Hematopoietic multipotent progenitor cell treated with erythropoietin and hydrocortisone succinate and interleukin-3 and kit ligand, for 15 days (in vitro differentiated cells): ENCODE measurements at regions not wholly inside any gene's neighbourhood (a gene's known extent, or its start where the extent isn't known, plus 50 kb on each side); places are given as distances from the start of the nearest gene placed in this dataset.

ENCODE experiments used
- DNase-seq: peaks from one replicate; pipeline ENCODE4 v3.0.0-alpha.2; 2015; ENCODE audit warnings: low spot score

DNA sequence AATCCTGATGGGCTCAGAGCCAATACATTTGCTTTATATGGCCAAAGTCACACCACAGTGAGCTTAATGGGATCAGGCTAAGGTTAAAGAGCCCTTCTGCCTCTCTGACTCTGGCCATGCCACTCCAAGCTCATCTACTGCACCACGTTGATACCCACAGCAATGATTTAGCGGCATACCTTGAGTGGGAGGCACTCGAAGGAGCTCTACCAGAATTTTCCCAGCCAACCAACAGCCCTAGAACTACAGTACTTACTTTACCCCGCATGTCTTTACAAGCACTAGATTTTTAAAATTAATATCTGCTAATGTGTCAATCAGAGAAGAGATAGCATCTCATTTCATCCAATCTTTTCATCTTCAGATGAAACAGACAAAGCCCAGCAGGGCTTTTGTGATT is 300.5 kb downstream of the GRIN2B start:
- DNase-seq = no peak

DNA sequence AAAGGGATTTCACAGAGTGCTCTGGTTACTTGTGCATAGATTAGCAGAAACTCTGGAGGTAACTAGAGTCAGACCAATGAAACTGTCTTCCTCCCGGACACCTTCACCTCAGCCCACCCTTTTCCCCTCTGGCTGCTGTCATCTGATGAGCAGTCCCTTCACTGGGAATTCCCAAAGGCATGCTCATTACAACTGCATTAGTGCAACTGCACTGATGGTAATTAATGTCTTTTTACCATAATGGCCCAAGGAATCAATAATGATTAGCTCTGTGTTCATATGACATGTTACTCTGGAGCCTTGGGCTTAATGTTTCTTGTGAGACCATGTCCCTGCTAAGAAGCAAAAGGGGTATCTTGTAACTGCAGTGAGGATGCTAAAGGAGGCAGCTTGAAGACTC is 304.5 kb downstream of the GRIN2B start:
- DNase-seq = no peak

- DNase-seq = no peak
Measured at GRCh38 chr12:13670285-13670866, 311.0 kb downstream of the GRIN2B start.

DNA sequence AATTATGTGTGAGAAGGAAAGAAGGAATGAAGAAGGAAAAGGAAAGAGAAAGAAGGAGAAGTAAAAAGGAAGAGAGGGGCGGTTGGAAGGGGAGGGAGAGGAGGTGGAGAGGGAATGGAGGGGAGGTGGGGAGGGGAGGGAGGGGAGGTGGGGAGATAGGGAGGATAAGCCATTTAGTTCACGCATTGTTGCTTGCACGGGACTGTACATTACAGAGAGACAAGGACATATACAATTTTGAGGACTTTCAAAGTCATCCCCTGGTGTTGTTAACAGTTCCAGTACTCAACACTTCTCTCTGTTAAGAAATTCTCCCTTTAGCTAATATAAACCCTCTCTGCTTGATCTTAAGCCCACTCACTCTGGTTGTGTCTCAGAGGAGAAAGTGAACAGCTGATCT is 312.5 kb downstream of the GRIN2B start:
- no peak for DNase-seq

DNA sequence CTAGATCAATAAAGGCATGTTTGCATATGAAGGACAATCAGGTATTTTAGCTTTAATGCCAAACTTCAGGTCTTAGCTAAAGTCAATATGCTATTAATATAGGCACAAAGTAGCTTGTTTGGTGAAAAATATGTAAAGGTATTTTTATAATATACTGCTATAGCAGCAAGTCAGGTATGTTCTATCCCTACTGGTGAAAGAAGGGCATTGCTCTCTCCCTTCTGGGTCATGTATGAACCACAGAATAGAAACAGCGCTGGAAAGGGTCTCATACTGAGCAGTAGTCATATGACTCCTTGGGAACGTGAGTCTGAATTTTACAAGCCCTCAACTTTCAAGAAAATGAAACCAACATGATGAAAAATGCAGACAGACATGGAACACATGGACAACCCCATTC is 314.6 kb downstream of the GRIN2B start:
- DNase-seq = no peak

DNA sequence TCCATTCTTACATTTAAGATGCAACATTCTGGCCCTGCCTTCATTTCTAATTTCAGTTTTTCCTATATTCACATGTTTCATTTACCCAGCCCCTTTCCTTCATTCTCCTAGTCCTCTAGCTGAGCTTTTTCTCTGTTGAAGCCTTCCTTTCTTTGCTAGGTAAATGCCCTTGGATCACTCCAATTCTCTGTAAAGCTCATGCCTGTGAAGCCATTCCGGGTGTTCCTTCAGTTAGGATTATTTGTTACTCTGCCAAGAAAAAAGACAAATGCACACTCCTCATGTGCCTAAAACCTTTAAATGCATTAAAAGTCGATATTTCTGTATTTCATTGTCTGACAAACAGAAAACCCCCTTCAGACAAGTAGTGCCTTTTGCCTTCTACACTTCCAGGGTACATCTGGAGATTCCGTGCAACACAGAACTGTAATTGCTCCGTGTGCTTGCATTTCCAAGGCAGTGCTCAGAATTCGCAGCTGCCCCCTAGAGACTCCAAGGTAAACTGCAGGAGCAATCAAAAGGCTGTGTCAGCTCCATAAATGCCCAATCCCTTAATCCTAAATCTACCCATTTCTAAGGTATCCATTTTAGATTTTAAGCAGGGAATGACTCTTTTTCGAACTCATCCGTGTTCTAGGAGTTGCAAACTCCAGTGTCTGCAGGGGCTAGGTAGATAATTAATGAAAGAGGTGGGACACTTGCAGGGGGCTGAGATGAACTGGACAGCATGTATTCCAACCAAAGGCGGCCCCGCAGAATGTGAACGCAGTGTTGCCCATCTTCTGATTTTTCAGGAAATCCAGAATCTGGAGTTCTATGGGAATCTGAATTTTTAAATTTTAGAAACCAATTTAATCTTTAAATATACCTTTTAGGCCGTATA is 320.2 kb downstream of the GRIN2B start:
- DNase-seq = peak; percentile 3

- no peak for DNase-seq
Measured at GRCh38 chr12:13654456-13654855, 326.9 kb downstream of the GRIN2B start.

- DNase-seq = no peak
Measured at GRCh38 chr12:13652105-13652504, 329.3 kb downstream of the GRIN2B start.

GRCh38 chr12:13635709-13636108 is 345.7 kb downstream of the GRIN2B start:
- no peak for DNase-seq

- DNase-seq = no peak
Measured at GRCh38 chr12:13631873-13632272, 349.5 kb downstream of the GRIN2B start.

DNA sequence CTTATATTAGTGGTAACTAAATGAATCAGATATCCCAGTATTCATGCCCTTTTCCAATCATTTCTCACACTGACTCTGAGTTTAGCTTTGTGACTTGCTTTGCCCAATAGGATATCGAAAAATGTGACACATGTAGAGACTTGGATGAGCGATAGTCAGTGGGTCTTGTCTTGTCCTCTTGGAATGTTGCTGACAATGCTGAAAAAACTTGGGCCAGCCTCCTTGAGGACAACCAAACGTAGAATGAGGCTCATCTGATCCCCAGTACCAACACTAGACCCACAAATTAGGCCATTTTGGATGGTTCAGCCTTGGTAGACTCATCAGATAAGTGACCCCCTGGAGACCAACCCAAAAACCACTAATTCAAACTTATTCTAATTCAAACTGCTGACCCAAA is 351.0 kb downstream of the GRIN2B start:
- DNase-seq = no peak

GRCh38 chr12:13628067-13628466 is 353.3 kb downstream of the GRIN2B start:
- no peak for DNase-seq

DNA sequence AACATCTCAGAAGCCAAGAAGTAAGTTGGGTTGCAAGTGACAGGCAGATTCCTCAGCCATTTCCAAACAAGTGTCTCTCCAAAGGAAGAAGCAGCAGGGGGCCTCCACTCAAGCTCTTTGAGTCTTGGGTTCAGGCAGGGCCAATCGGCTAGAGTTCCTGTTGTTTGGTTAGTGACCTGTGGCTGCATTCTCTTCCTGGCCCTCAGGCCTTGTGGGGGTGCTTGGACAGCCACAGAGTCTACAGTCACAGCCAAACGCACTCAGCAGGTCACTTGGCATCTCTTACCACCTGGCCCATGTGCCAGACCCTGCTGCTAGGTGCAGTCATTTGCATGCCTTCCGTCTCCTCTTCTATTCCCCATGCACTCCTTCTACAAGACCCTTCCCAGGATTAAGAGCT is 353.9 kb downstream of the GRIN2B start:
- no peak for DNase-seq

DNA sequence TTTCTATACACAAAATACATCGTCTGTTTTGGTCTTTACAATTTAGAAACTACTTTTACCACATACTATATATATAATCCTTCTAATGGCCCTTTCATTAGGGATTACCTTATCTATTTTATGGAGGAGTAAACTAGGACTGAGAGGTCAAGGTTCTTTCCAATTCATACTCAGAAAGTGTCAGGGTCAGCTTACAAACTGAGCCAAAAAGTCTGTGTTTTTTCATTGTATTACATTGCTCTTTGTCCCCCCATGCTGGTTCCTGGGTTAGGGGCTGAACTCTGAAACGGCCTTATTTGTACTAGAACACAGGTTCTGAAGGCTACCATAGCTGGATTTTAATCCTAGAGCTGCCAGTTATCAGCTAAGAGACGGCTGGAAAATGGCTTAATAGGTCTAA is 368.1 kb downstream of the GRIN2B start:
- no peak for DNase-seq

- no peak for DNase-seq
Measured at GRCh38 chr12:13609894-13610679, 371.3 kb downstream of the GRIN2B start.

- no peak for DNase-seq
Measured at GRCh38 chr12:13606290-13606689, 375.1 kb downstream of the GRIN2B start.

DNA sequence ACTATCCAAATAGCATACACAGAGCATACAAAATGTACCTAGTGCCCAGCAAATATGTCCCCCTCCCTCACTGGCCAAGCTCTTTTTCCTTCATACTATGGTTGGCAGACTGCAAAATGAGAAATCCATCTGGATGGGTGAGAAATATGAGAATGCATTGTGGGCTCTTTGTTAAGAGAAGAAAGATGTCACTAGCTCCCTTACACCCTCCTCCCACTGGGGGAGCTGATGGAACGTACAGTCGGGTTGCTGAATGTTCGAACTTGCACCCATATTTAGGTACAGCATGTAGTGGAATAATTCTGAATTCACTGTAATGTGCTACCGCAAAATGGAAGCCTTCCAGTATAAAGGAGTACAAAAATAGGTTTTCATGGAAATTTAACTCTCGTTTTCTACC is 377.4 kb downstream of the GRIN2B start:
- DNase-seq = no peak

DNA sequence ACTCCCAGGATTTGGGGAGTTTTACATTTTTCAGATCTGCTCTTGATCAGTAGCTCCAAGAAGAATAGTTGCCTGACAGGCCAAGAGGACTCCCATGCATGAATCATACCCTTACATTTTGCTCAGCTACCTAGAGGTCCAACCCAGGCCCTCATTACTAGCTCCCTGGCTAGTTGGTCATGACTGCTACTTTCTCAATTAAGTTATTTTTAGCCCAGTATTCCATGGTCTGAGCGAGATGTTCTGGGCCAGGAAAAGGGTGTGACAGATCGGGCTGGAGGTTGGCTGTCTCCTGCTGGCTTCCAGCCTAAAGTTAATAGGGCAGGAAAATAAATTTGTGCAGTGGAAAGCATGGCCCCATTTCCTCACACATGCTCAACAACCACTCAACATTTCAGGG is 379.2 kb downstream of the GRIN2B start:
- DNase-seq = no peak

GRCh38 chr12:13599176-13599575 is 382.2 kb downstream of the GRIN2B start:
- DNase-seq = no peak

DNA sequence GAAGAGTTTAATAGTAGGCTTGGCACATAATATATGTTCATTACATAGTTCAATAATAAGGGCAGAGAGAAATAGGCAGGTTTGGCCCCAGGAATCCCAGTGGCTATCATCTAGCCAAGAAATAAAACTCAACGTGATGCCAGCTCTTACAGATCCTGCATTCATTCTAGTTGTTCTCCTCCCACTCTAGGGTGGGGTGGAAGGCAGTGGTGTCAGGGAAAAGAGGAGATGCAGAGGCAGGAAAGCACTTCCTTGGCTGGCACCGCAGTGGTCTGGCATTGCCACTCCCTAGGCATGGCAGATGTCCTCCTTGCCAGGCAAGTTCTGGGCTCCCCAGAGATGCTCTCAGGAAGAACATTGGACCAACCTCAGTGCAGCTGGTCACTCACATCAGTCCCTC is 383.6 kb downstream of the GRIN2B start:
- no peak for DNase-seq

DNA sequence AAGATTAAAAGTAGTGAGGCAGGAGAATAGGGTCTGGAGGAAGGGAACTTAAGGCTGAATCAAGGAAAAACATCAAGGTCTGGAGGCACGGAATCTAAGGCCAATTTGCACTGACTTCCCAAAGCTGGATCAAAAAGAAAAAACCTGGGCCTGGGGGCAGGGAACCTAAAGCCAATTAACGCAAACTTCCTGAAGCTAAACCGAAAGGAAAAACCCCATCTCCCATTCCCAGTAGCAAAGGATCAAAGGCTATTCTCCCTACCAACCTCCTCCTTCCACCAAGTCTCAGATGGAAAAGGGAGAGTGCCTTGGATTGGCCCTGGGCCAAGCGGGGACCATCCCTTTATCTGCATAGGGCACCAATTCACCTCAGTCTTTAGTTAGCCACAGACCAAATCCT is 384.2 kb downstream of the GRIN2B start:
- DNase-seq = no peak

- no peak for DNase-seq
Measured at GRCh38 chr12:13596714-13597113, 384.7 kb downstream of the GRIN2B start.
